OCI-M1 (cell line): ENCODE measurements at regions not wholly inside any gene's neighbourhood (a gene's known extent, or its start where the extent isn't known, plus 50 kb on each side); places are given as distances from the start of the nearest gene placed in this dataset.
"Not testable (repeated sequence)": the region's sequence is repeated elsewhere in the genome, so short reads cannot be mapped to it uniquely, and the experiment has no call there.

Experiments
- DNase-seq: peaks from one replicate; lab custom pipeline; 2025; lab: John Stamatoyannopoulos, UW

- no peak for DNase-seq
Observed at GRCh38 chr1:96544051-96544830, 177.3 kb upstream of the PTBP2 start.

- no peak for DNase-seq
Observed at GRCh38 chr1:96544831-96545221, 176.8 kb upstream of the PTBP2 start.

- no peak for DNase-seq
Observed at GRCh38 chr1:96545935-96546656, 175.5 kb upstream of the PTBP2 start.

- no peak for DNase-seq
Observed at GRCh38 chr1:96550061-96550460, 171.5 kb upstream of the PTBP2 start.

GRCh38 chr1:96552451-96552850 is 169.1 kb upstream of the PTBP2 start:
- no peak for DNase-seq

GRCh38 chr1:96553811-96554210 is 167.8 kb upstream of the PTBP2 start:
- no peak for DNase-seq

GRCh38 chr1:96554364-96554763 is 167.2 kb upstream of the PTBP2 start:
- DNase-seq = no peak

GRCh38 chr1:96557336-96557735 is 164.2 kb upstream of the PTBP2 start:
- DNase-seq = no peak

GRCh38 chr1:96558635-96559034 is 162.9 kb upstream of the PTBP2 start:
- DNase-seq = no peak

- no peak for DNase-seq
Observed at GRCh38 chr1:96559181-96559580, 162.4 kb upstream of the PTBP2 start.

GRCh38 chr1:96559707-96560596 is 161.6 kb upstream of the PTBP2 start:
- no peak for DNase-seq

GRCh38 chr1:96562094-96562493 is 159.5 kb upstream of the PTBP2 start:
- DNase-seq = no peak

GRCh38 chr1:96564401-96564800 is 157.2 kb upstream of the PTBP2 start:
- not testable (repeated sequence) for DNase-seq

GRCh38 chr1:96565546-96565945 is 156.0 kb upstream of the PTBP2 start:
- peak; percentile 34 for DNase-seq

GRCh38 chr1:96568639-96569038 is 152.9 kb upstream of the PTBP2 start:
- DNase-seq = no peak

GRCh38 chr1:96569288-96569687 is 152.3 kb upstream of the PTBP2 start:
- DNase-seq = no peak

- DNase-seq = peak; percentile 82
Observed at GRCh38 chr1:96579636-96580035, 141.9 kb upstream of the PTBP2 start.

- no peak for DNase-seq
Observed at GRCh38 chr1:96580920-96581319, 140.7 kb upstream of the PTBP2 start.

GRCh38 chr1:96581772-96582171 is 139.8 kb upstream of the PTBP2 start:
- no peak for DNase-seq

GRCh38 chr1:96583903-96584302 is 137.7 kb upstream of the PTBP2 start:
- no peak for DNase-seq

- DNase-seq = no peak
Observed at GRCh38 chr1:96587222-96587621, 134.4 kb upstream of the PTBP2 start.

GRCh38 chr1:96588416-96588995 is 133.1 kb upstream of the PTBP2 start:
- DNase-seq = no peak
